ENCODE measurements at regions not wholly inside any gene's neighbourhood (a gene's known extent, or its start where the extent isn't known, plus 50 kb on each side); places are given as distances from the start of the nearest gene placed in this dataset.

DNA sequence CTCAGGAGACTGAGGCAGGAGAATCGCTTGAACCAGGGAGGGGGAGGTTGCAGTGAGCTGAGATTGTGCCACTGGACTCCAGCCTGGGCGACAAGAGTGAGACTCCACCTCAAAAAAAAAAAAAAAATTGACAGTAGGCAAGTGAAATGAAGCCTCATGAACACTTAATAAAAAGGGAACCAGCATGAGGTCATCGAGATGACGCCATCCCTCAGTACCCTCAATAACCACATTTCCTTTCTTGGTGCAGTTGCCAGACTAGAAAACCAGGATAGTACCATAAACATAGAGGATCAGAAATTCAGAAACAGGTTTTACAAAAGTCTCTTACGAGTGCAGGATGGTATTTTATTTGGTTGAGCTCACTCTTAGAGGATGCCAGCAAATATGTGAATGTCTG is 584.1 kb downstream of the MAFB start:
- in situ Hi-C loops (cut with MboI; ENCODE audit: low sequenced_read_pairs) = no loop called here

GRCh38 chr20:40103420-40103819 is 585.6 kb downstream of the MAFB start:
- in situ Hi-C loops (cut with MboI; ENCODE audit: low sequenced_read_pairs) = no loop called here

DNA sequence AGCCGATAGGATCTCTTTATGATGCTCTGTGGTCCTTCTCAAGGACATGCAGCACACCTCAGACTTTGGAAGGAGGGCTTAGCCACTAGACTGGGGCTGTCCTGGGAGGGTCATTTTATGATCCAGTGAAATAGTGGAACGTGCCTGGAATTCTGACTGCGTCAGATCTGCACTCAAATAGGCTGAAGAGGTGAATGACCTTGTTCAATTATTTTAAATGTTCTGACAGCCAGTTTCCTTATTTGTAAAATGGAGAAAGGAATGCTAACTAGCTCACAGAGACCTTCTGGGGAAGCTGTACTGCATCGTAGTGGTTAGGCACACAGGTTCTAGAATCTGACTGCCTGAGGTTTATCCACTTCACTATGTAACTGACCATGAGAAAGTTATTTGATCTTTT is 587.5 kb downstream of the MAFB start:
- in situ Hi-C loops (cut with MboI; ENCODE audit: low sequenced_read_pairs) = no loop called here

- in situ Hi-C loops (cut with MboI; ENCODE audit: low sequenced_read_pairs) = no loop called here
These were observed 588.8 kb downstream of the MAFB start for GRCh38 chr20:40100261-40100660.

DNA sequence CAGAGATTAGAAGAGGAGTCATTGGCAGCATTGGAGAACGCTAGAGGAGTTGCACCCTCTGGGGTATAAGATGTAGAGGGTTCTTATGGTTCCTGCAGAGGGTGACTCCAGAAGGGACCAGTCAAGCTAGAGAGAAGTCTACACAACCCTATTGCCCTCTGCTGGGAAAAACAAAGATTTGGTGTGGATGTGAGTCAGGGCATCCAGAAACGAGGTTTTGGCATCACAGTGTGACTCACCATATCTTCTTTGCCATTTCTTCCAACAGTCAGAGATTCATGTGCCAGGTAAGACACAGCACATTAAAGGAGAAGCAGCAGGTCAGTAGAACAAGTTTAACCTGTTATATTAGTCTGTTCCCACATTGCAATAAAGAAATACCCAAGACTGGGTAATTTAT is 598.8 kb downstream of the MAFB start:
- in situ Hi-C loops (cut with MboI; ENCODE audit: low sequenced_read_pairs) = no loop called here

DNA sequence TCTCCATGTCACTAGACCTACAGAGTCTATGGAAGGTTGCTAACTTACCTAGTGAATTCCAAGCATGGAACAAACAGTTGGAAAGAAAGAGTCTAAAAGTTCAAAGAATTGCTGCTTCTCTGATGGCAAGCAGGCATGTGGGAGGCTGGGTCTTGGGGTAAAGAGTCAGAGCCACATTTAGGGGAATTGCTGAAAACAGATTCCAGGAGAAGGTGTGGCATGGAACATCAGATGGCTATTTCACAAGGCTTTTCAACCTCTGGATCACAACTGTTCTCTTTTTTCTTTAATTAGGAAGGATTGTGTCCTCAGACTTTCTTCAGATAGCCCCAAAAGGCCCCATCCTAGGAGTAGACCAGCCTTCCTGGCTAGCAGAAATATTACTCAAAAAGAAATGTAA is 601.5 kb downstream of the MAFB start:
- in situ Hi-C loops (cut with MboI; ENCODE audit: low sequenced_read_pairs) = no loop called here

DNA sequence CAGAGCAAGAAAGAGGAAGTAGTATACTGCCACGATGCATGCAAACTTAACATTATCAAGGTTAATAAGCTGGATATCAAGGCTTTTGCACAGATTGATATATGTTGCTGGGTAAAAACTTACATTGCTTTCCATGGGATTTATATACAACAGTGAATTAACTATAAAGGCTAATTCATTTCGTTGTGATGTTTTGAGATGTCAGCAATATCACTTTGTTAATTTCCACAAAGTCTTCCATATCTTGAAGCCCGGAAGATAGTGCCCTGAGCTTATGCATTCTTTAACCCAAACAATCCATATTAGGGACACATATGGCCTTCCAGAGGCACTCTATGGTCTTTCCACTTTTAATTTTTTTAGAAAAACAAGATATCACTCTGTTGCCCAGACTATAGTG is 603.5 kb downstream of the MAFB start:
- in situ Hi-C loops (cut with MboI; ENCODE audit: low sequenced_read_pairs) = no loop called here

DNA sequence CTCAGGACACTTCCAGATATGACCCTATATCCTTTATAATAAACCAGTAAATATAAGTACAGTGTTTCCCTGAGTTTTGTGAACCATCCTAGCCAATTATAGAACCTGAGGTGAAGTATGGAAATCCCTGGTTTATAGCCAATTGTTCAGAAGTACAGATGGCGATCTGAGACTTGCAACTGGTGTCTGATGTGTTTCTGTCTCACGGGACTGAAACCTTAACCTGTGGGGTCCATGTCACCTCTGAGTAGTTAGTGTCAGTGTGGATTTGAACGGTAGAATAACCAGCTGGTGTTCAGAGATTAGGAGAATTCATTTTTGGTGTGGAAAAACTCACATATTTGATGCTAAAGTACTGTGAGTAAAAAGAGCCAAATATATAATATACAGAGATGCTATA is 606.6 kb downstream of the MAFB start:
- in situ Hi-C loops (cut with MboI; ENCODE audit: low sequenced_read_pairs) = no loop called here

- in situ Hi-C loops (cut with MboI; ENCODE audit: low sequenced_read_pairs) = no loop called here
These were observed 607.4 kb downstream of the MAFB start for GRCh38 chr20:40081653-40082052.

- in situ Hi-C loops (cut with MboI; ENCODE audit: low sequenced_read_pairs) = no loop called here
These were observed 608.9 kb downstream of the MAFB start for GRCh38 chr20:40080041-40080652.

- in situ Hi-C loops (cut with MboI; ENCODE audit: low sequenced_read_pairs) = no loop called here
These were observed 615.4 kb downstream of the MAFB start for GRCh38 chr20:40073535-40074111.

DNA sequence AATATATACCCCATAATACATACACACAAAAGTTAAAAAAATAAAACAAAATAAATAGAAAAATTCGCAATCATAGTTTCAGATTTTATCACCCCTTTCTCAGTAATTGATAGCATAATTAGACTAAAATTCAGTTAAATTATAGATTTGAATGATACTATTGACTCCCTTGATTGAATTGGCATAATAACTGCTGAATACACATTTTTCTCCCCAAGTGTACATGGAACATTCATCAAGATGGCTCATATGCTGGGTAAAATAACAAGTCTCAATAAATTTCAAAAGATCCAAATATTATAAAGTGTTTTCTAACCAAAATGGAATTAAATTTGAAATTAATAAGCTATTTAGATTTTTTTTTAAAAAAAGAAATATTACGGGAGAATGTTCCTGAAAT is 616.1 kb downstream of the MAFB start:
- in situ Hi-C loops (cut with MboI; ENCODE audit: low sequenced_read_pairs) = no loop called here

DNA sequence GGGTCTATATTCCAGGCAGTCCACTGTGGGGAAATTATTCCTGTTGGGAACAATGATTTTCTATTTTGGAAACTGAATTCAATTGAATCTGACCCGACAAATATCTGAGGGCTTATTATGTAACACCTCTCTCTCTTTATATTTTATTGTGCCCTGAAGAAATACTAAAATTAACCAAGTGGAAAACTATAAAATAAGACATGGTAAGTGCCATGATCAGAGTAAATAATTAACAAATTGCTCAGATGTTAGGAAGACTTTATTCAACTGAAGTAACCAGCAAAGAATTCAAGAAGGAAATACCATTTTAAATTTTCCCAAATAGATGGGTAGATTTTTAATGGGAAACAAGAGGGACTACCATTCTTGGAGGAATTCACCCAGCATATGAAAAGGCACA is 632.9 kb downstream of the MAFB start:
- in situ Hi-C loops (cut with MboI; ENCODE audit: low sequenced_read_pairs) = no loop called here

GRCh38 chr20:40055711-40056110 is 633.3 kb downstream of the MAFB start:
- in situ Hi-C loops (cut with MboI; ENCODE audit: low sequenced_read_pairs) = no loop called here

DNA sequence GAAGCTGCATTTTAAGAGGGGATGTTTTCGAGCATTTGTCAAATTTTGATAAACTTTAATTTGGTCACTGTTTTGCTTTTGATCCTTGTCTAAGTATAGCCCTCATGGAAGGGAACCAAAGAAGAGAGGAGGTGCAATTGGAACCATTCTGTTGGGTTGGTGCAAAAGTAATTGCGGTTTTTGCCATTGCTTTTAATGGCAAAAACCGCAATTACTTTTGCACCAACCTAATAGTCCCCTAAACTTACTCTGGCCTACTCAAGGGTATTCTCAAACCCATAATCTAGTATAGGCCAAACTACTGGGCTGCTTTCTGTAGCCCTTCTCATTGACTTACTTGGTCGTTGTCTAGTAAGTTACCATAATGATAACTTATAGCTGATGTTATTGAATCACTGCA is 634.7 kb downstream of the MAFB start:
- in situ Hi-C loops (cut with MboI; ENCODE audit: low sequenced_read_pairs) = no loop called here

- in situ Hi-C loops (cut with MboI; ENCODE audit: low sequenced_read_pairs) = no loop called here
These were observed 638.4 kb downstream of the MAFB start for GRCh38 chr20:40050596-40050995.

DNA sequence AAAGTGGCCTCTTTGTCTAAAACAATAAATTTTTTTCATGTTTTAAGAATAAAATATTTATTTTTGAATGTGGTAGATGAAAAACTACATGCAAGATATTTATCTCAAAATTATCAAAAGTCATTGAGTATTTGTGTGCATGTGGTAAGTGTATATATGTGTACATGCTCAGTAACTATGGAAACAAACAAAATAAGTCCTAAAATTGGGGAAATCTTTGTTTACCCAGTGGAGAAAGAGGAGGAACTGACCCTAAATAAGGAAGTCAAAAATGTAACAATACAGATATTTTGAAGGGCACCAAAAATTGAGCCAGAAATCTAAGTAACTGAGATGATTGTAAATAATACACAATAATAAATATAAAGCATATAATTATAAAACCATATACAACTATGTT is 639.2 kb downstream of the MAFB start:
- in situ Hi-C loops (cut with MboI; ENCODE audit: low sequenced_read_pairs) = no loop called here

DNA sequence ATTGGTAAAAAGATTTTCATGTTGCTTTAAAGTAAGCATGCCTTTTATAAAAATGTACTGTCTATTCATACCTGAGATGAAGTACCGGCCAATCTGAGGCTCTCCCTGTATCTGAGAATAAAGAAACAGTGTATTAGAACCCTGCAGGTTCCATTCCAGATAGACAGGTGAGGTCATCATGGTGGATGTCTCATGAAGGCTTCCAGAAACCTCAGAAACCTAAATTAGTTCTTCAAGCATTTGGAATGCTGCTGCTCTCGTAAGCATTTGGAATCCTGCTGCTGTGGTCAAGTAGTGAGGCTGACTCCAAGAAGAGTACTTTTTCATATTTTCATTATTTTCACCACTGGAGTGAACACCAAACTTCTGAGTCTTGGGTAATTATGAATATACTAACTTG is 642.3 kb downstream of the MAFB start:
- in situ Hi-C loops (cut with MboI; ENCODE audit: low sequenced_read_pairs) = no loop called here

DNA sequence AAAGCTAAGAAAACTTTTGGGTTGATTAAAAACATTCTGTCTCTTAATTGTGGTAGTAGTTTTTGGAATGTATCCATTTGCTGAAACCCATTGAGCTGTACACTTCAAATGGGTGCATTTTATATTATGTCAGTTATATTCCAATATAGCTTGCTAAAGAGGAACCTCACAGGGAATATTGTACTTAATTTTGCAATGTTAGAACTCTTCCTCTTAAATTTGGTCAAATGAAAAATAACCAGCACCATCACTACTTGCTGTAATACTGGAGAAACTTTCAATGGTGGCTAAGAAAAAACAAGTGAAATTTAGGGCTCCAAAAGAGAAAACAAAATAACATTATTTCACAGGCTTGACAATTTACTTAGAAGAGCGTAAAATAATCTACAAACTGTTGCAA is 651.5 kb downstream of the MAFB start:
- in situ Hi-C loops (cut with MboI; ENCODE audit: low sequenced_read_pairs) = no loop called here

GRCh38 chr20:40029589-40029988 is 659.4 kb downstream of the MAFB start:
- in situ Hi-C loops (cut with MboI; ENCODE audit: low sequenced_read_pairs) = no loop called here

GRCh38 chr20:40019510-40019909 is 669.5 kb downstream of the MAFB start:
- in situ Hi-C loops (cut with MboI; ENCODE audit: low sequenced_read_pairs) = no loop called here

DNA sequence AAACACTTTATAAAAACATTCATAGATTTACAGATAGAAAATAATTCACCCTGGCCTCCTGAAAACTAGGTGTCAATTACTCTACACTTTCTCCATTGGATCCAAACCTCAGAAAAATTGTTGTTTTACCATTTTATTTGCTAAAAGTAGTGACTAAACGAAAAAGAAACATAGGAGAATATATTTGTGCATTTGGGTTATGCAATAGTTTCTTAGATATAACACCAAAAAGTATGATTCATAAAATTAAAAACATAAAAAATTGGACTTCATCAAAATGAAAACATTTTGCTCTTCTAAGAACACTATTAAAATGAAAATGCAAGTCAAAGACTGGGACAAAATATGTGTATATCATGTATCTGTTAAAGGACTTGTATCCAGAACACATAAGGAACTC is 671.3 kb downstream of the MAFB start:
- in situ Hi-C loops (cut with MboI; ENCODE audit: low sequenced_read_pairs) = no loop called here

GRCh38 chr20:40016890-40017289 is 672.1 kb downstream of the MAFB start:
- in situ Hi-C loops (cut with MboI; ENCODE audit: low sequenced_read_pairs) = no loop called here
